ENCODE measurements at regions not wholly inside any gene's neighbourhood (a gene's known extent, or its start where the extent isn't known, plus 50 kb on each side); places are given as distances from the start of the nearest gene placed in this dataset.

GRCh38 chr6:132135409-132135808 lies 184.2 kb upstream of the CCN2 start:
- no peak overlapping the region for H3K4me3 ChIP-seq (ENCODE audit: low read depth, low read length)
- TF ChIP-seq, protein P1, sequence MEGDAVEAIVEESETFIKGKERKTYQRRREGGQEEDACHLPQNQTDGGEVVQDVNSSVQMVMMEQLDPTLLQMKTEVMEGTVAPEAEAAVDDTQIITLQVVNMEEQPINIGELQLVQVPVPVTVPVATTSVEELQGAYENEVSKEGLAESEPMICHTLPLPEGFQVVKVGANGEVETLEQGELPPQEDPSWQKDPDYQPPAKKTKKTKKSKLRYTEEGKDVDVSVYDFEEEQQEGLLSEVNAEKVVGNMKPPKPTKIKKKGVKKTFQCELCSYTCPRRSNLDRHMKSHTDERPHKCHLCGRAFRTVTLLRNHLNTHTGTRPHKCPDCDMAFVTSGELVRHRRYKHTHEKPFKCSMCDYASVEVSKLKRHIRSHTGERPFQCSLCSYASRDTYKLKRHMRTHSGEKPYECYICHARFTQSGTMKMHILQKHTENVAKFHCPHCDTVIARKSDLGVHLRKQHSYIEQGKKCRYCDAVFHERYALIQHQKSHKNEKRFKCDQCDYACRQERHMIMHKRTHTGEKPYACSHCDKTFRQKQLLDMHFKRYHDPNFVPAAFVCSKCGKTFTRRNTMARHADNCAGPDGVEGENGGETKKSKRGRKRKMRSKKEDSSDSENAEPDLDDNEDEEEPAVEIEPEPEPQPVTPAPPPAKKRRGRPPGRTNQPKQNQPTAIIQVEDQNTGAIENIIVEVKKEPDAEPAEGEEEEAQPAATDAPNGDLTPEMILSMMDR (IDR thresholded peaks at IDR 0.05; ENCODE audit: low read depth, low read length): no peak

- H3K4me3 ChIP-seq (ENCODE audit: low read depth, low read length): no peak overlapping the region
- TF ChIP-seq, protein P1 (IDR thresholded peaks at IDR 0.05; ENCODE audit: low read depth, low read length): no peak
Measured at GRCh38 chr6:132133736-132134445, 182.7 kb upstream of the CCN2 start.

DNA sequence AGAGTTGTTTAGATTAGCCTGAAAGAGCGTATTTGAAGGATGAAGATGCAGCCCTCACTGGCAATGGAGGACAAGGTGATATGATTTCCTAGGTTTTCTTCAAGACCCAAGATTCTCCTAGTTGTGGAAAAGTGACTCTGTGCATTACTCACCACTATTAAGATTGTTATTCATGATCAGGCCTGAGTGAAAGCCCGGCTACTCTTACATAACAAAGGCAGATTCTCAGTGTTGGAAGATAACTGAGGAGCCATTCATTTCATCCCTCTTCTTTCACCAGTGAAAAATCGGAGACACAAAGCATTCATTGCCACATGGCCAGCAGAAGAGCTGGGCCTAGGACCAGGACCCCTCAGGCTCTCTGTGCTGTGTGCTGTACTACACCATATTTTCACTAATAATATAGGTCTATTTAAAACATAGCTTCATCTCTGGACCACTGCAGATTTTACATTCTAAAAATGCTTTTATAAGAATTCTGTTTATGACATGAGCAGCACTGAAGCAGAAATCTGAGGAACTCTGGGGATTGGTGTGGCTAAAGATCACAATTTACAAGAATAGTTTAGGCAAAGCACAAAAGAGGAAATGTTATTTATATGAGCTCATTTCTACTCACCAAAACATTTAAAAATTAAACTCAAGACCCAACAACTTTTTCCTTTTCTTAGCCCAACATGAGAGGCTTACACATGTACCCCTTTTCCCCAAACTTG lies 181.9 kb upstream of the CCN2 start:
- TF ChIP-seq, protein P1 (IDR thresholded peaks at IDR 0.05; ENCODE audit: low read depth, low read length): no peak
- H3K4me3 ChIP-seq (ENCODE audit: low read depth, low read length): no peak overlapping the region

DNA sequence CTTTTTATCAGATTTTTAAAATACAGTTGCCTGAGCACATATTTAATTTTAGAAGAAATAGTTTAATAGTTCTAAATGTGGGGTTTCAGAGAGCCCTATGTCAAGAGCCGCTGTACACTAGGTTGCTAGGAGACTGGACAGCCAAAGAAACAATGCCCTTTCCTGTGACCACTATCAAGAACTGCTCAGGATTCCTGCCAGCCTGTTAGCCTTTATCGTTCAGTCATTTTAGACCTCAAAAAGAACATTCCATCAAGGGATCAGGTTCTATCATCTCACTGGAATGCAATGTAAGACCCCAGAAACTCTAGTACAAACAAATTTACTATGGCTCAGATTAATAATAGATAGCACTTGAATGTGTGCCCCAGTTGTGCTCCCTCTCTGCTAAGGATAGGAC lies 181.2 kb upstream of the CCN2 start:
- TF ChIP-seq, protein P1 (IDR thresholded peaks at IDR 0.05; ENCODE audit: low read depth, low read length): no peak
- H3K4me3 ChIP-seq (ENCODE audit: low read depth, low read length): no peak overlapping the region

DNA sequence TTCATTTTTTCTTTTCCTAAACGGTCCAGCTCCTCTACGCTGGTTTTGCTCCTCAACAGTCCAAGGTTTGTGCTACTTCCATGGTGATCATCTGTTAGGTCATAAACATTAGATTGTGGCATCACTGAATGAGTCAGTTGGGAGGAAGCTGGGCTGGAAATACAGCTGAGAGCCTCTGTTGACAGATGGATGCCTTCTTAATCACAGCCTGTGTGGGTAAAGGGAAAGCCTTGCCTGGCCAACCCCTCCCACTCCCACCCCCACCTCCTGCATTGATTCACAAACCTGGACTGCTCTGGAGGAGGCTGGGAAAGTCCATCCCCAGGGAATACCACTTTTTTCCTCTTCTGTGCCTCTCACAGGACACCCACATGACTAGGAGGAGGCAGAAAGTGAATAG lies 180.6 kb upstream of the CCN2 start:
- TF ChIP-seq, protein P1 (IDR thresholded peaks at IDR 0.05; ENCODE audit: low read depth, low read length): no peak
- H3K4me3 ChIP-seq (ENCODE audit: low read depth, low read length): no peak overlapping the region

DNA sequence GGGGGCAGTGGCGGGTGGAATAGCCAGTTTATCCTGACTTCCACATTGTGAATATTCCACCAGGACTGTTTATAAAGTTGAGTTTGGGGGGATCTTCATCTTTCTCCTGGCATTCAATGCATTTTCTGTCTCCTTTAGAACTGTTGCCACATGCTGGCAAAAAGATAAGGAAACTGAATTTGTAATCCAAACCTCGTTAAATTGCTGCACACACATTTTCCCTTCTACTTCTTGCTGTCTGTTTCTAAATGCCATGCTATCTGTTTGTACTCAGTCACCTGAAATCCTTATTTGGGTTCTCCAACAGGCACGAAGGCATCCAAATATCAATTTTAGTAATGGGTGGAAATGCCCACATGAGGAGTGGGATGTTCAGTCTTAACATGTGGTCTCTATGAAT lies 180.2 kb upstream of the CCN2 start:
- TF ChIP-seq, protein P1 (IDR thresholded peaks at IDR 0.05; ENCODE audit: low read depth, low read length): no peak
- no peak overlapping the region for H3K4me3 ChIP-seq (ENCODE audit: low read depth, low read length)

- no peak overlapping the region for H3K4me3 ChIP-seq (ENCODE audit: low read depth, low read length)
- TF ChIP-seq, protein P1 (IDR thresholded peaks at IDR 0.05; ENCODE audit: low read depth, low read length): no peak
Measured at GRCh38 chr6:132130626-132131298, 179.6 kb upstream of the CCN2 start.

Data from WI38 (cell line).